ENCODE measurements at regions not wholly inside any gene's neighbourhood (a gene's known extent, or its start where the extent isn't known, plus 50 kb on each side); places are given as distances from the start of the nearest gene placed in this dataset.

DNA sequence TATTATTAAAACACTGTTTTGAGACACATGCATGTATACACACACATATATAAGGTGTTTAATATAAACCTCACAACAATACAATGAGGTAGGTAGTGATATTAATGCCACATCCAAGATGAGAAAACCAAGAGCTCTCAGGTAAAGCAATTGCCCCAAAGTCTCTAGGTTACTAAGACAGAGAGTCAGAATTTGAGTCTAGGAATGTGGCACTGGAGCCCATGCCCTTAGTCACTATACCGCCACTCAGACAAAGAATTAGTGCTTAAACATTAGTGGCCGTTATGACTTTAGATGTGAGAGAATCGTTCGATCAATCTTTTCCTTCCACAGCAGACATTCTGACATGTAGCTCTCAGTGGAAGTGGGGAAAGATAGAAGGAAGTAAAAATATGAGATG is 108.2 kb upstream of the ACSL4 start:
- H3K4me3 ChIP-seq, result no peak overlapping the region
- H3K9me3 ChIP-seq, result no peaks in the 10 kb centered on the region
- H3K27ac ChIP-seq, result no peak overlapping the region
- H3K4me1 ChIP-seq (ENCODE audit: insufficient read depth), result no peaks in the 10 kb centered on the region
- DNase-seq, result no peak
- no peaks in the 10 kb centered on the region for H3K27me3 ChIP-seq
- WGBS, 3 donors, result 85 to 91% (median 85%) methylated on average over 4 of the region's 4 CpGs
- TF ChIP-seq CTCF (IDR thresholded peaks at IDR 0.05) (no peak), POLR2A (IDR thresholded peaks at IDR 0.05) (no peak), EP300 (IDR thresholded peaks at IDR 0.05) (no peak)
- H3K36me3 ChIP-seq, result no peaks in the 10 kb centered on the region
- intact Hi-C loops (cut with DNase I), result no loop called here

DNA sequence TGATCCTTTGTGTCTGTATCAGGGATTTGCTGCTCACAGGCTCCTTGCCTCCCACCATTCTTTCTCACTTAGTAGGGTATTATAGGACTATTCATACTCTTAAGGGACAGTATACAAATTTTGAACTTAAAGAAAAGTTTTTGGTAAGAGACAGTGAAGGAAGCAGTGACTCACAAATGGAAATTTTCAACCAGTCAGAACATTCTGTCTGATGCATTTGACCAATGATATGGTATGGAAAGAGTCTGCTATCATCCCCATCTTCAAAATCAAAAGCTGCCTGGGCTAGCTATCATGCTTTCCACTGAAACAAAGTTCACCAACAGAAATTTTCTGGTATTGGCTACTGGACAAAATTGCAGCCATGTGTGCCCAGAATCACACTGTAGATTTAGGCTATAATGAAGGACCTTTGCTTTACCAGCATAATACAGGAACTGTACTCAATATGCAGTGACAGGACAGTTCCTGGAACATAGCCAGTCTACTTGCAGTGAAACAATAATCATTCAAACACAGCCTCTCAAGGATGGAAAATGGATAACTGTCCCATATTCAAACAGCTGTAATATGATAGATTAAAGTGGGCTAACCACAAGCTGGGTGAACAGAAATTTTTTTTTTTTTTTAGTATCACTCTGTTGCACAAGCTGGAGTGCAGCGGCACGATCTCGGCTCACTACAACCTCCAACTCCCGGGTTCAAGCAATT is 109.0 kb upstream of the ACSL4 start:
- Histone ChIP-seq H3K9me3 (no peaks in the 10 kb centered on the region), H3K36me3 (no peaks in the 10 kb centered on the region), H3K27me3 (no peaks in the 10 kb centered on the region), H3K4me3 (no peak overlapping the region), H3K27ac (no peak overlapping the region), H3K4me1 (ENCODE audit: insufficient read depth) (no peaks in the 10 kb centered on the region)
- WGBS, 3 donors, result 86 to 89% (median 87%) methylated on average over 4 of the region's 4 CpGs
- intact Hi-C loops (cut with DNase I), result no loop called here
- TF ChIP-seq POLR2A (IDR thresholded peaks at IDR 0.05), result no peak
- DNase-seq, result no peak

GRCh38 chrX:109842611-109843010 is 109.6 kb upstream of the ACSL4 start:
- intact Hi-C loops (cut with DNase I), result no loop called here
- Histone ChIP-seq H3K4me3 (no peak overlapping the region), H3K9me3 (no peaks in the 10 kb centered on the region), H3K27me3 (no peaks in the 10 kb centered on the region), H3K36me3 (no peaks in the 10 kb centered on the region), H3K27ac (no peak overlapping the region), H3K4me1 (ENCODE audit: insufficient read depth) (no peaks in the 10 kb centered on the region)
- no peak for TF ChIP-seq POLR2A (IDR thresholded peaks at IDR 0.05)
- no peak for TF ChIP-seq CTCF (IDR thresholded peaks at IDR 0.05)
- no peak for TF ChIP-seq EP300 (IDR thresholded peaks at IDR 0.05)
- 68 to 75% (median 72%) methylated on average over 6 of the region's 6 CpGs for WGBS, 3 donors
- no peak for DNase-seq

DNA sequence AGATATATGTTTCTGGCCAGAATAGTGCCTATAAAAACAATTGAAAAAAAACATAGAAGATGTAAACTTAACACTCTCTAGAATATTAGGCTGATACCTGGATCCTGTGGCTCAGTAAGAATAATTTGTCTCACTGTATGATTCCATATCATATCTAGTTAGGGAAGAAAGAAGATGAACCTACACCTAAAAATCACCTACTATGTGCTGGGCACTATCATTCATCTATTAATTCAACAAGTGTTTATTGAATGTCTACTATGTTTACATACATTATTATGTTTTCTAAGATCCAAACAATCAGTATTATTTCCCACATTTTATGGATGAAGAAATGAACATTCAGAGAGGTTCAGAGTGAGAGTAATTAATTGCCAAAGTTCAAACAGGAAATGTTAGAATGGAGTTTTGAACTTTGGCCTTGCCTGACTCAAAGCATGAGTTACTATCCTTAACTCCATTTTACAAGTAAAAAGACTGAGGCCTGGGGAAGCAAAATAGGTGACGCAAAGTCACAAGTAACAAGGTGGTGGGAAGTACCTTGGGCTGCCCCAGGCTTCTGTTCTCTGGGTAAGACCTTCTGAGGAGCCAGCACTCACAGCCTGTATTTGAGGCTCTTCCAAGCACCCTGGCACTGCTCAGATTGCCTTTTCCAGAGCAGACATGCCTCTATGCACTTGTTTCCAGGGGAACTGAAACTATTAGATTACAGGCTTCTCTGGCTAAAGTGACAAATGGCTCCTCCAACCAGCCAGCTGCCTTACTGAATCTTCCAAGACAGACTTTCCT is 111.1 kb upstream of the ACSL4 start:
- Histone ChIP-seq H3K4me3 (no peak overlapping the region), H3K4me1 (ENCODE audit: insufficient read depth) (no peaks in the 10 kb centered on the region), H3K36me3 (no peaks in the 10 kb centered on the region), H3K27ac (no peak overlapping the region), H3K27me3 (no peaks in the 10 kb centered on the region), H3K9me3 (no peaks in the 10 kb centered on the region)
- intact Hi-C loops (cut with DNase I), result no loop called here
- no peak for DNase-seq
- no peak for TF ChIP-seq EP300 (IDR thresholded peaks at IDR 0.05)
- no peak for TF ChIP-seq CTCF (IDR thresholded peaks at IDR 0.05)
- TF ChIP-seq POLR2A (IDR thresholded peaks at IDR 0.05), result no peak
- WGBS, 3 donors, result 85 to 97% (median 92%) methylated on average over 1 of the region's 1 CpG

- Histone ChIP-seq H3K36me3 (no peaks in the 10 kb centered on the region), H3K27me3 (no peaks in the 10 kb centered on the region), H3K4me1 (ENCODE audit: insufficient read depth) (no peaks in the 10 kb centered on the region), H3K27ac (no peak overlapping the region), H3K4me3 (no peak overlapping the region), H3K9me3 (no peaks in the 10 kb centered on the region)
- TF ChIP-seq POLR2A (IDR thresholded peaks at IDR 0.05) (no peak), EP300 (IDR thresholded peaks at IDR 0.05) (no peak), CTCF (IDR thresholded peaks at IDR 0.05) (no peak)
- intact Hi-C loops (cut with DNase I), result no loop called here
- DNase-seq, result no peak
- WGBS, 3 donors, result 67 to 81% (median 76%) methylated on average over 4 of the region's 4 CpGs
These were observed 111.9 kb upstream of the ACSL4 start for GRCh38 chrX:109844986-109845385.

Data from ovary (tissue), 7 donors.